Liver (tissue), 3 donors: ENCODE measurements at regions not wholly inside any gene's neighbourhood (a gene's known extent, or its start where the extent isn't known, plus 50 kb on each side); places are given as distances from the start of the nearest gene placed in this dataset.

Source experiments
- CTCF ChIP-seq: fragments of 150-350 bp; IDR thresholded peaks from 2 replicates; pipeline ENCODE4 v1.5.1; 2017; ENCODE audit warnings: improper control_type of control experiment, low read depth, low read length; ENCODE audit not compliant: missing input control
- HNF4G ChIP-seq: IDR thresholded peaks from 2 replicates; pipeline ENCODE4 v1.6.1; 2016; ENCODE audit warnings: antibody characterized with exemption
- MAX ChIP-seq: IDR thresholded peaks from 2 replicates; pipeline ENCODE4 v1.6.1; 2016; ENCODE audit warnings: antibody characterized with exemption
- RXRA ChIP-seq, 2 donors: IDR thresholded peaks; 2 replicates each; pipeline ENCODE4 v1.6.1; 2017 to 2018; ENCODE audit warnings: antibody characterized with exemption in 2 of 2, mild to moderate bottlenecking in 1 of 2
- SP1 ChIP-seq: IDR thresholded peaks from 2 replicates; pipeline ENCODE4 v1.6.1; 2018; ENCODE audit warnings: antibody characterized with exemption, mild to moderate bottlenecking
- TAF1 ChIP-seq: conservative IDR thresholded peaks from 2 replicates; pipeline ENCODE4 v1.6.1; 2016; ENCODE audit warnings: antibody characterized with exemption, mild to moderate bottlenecking
- YY1 ChIP-seq: IDR thresholded peaks from 2 replicates; pipeline ENCODE4 v1.6.1; 2016; ENCODE audit warnings: antibody characterized with exemption, mild to moderate bottlenecking
- donor health status: healthy.
- donor health status: healthy.

- no peak for TF ChIP-seq MAX
- no peak for TF ChIP-seq CTCF
- no peak for TF ChIP-seq TAF1
- TF ChIP-seq YY1 = no peak
- no peak for TF ChIP-seq SP1
- TF ChIP-seq RXRA (IDR thresholded peaks at IDR 0.05) = no peak
- no peak for TF ChIP-seq HNF4G
Measured at GRCh38 chr13:32880636-32881035, 135.6 kb upstream of the KL start.
